ENCODE measurements at regions not wholly inside any gene's neighbourhood (a gene's known extent, or its start where the extent isn't known, plus 50 kb on each side); places are given as distances from the start of the nearest gene placed in this dataset.

DNA sequence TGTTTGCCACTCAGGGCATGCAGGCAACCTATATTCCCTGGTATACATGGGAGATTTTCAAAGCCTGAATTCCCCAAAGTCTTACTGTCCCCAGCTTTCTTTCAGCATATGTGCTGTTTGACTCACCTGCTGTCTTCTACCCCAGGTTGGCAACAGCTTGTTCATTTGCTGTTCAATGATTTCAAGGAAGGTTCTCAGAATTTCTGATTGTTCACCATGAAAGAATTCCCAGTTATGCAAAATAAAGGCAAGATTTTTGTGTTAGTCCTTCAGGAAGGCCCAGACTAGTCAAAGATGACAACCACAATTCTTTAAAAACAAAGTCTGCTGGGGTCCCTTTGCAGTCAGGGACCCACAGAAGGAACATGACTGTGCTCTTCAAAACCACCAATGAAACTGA is 1057.8 kb upstream of the CDH2 start:
- no peak for DNase-seq (ENCODE audit: low spot score)

DNA sequence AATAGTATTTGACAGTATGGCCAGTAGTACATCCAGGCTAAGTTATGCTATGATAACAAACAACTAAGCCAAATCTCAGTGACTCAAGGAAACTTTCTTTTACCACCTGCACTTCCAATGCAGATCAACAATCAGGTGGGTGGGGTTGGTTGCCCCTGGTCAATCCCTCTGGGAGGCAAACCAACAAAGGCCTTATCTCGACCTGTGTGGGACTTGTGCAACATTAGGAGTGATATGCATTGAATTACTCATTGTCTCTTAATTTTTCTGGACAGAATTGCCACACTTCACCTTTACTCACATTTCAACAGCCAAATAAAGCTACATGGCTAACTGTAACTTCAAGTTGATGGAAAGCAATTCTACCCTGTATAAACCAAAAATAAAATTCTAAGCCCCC is 1049.3 kb upstream of the CDH2 start:
- no peak for DNase-seq (ENCODE audit: low spot score)

DNA sequence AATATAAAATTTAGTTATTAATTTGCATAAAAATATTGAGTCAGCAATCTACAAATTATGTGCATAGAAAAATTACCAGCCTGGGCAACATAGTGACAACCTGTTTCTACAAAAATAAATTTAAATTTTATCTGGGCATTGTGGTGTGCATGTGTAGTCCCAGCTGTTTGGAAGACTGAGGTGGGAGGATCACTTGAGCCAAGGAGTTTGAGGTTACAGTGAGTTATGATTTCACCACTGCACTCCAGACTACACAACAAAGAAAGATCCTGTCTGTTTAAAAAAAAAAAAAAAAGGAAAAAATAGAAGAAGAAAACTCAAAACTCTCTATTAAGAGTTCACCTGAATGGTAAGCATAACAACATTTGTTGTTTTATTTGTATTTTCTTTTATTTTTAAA is 1048.4 kb upstream of the CDH2 start:
- no peak for DNase-seq (ENCODE audit: low spot score)

DNA sequence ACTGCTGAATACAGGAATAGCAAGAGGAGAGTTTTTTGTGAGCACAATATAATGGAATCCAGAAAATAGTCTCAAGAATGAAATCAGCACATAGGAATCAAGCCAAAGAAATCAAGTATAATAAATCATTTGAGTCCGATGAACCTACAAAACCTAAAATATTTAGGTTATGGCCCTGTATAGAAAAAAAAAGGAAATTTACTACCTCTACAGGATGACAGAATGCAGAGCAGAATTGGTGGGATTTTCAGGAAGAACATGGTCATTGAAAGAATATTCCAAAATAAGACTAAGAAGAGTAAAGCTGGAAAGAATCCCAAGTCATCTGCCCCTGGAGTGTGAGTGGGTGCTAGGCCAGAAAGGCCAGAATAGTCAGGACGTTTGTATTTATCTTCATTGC is 1041.2 kb upstream of the CDH2 start:
- no peak for DNase-seq (ENCODE audit: low spot score)

DNA sequence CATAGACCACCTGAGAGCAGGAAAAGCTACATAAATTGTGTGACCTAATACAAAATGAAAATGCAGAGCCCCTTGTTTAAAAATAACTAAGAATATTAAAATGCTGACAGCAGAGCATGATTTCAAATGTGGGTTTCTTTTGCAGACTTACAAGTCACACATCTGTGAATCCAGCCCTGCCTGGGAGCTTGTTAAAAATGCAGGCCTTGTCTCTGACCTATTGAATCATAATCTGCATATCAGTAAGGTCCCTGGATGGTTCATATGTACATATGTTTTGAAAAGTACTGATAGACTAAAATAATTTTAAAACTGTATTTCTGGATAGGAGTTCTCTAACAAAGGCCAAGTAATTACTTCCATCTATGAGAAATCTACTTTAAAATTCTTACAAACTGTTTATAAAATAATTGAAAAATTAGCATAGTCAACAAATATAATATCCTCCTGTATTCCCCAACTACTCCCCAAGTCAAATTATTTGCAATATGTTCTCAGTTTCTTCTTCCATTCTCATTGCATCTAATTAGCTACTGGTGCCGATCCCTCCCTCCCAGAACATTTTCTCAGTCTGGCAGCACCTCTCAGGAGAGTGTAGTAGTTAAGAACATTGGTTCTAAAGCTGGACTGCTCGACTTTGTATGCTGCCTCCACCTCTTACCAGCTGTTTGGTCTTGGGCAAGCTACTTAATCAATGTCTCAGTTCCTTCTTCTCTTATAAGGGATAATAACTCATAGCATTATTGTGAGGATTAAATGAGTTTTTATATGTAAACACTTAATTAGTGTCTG is 1040.4 kb upstream of the CDH2 start:
- DNase-seq (ENCODE audit: low spot score): no peak

- no peak for DNase-seq (ENCODE audit: low spot score)
Observed at GRCh38 chr18:29198834-29199233, 1021.9 kb upstream of the CDH2 start.

DNA sequence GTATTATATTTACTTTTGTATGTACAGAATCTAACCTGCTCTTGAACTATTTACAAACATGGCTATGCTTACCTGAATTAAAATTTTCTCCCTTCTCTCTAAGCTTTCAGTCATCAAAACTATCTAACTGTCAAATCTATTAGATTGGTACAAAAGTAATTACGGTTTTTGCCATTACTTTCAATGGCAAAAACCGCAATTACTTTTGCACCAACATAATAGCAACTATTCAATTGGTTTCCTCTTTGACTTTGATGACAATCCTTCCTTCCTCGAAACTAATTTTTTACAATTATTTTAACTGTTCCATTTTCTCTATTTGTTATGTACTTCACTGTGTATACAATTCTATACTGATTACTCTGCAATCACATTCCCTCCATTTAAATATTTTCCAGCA is 1019.4 kb upstream of the CDH2 start:
- no peak for DNase-seq (ENCODE audit: low spot score)

DNA sequence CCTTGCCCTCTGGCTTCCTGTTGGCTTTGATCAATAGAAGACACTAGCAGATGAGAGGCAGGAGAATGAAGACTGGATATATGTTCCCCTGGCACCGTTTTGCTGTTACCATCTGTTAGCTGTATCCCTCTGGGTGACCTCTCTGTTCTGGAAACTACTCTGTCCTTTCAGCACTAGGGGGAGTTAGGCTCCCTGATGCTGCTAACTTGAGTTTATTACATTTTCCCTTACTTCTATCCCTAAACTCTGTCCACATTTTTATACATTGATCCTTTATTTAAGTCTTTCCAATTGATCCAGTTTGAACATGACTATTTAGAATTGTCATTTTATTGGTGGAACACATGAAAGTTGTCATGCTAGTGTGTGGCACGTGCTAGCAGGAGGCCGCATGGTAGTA is 1014.3 kb upstream of the CDH2 start:
- DNase-seq (ENCODE audit: low spot score): no peak

GRCh38 chr18:29188760-29189159 is 1011.8 kb upstream of the CDH2 start:
- no peak for DNase-seq (ENCODE audit: low spot score)

DNA sequence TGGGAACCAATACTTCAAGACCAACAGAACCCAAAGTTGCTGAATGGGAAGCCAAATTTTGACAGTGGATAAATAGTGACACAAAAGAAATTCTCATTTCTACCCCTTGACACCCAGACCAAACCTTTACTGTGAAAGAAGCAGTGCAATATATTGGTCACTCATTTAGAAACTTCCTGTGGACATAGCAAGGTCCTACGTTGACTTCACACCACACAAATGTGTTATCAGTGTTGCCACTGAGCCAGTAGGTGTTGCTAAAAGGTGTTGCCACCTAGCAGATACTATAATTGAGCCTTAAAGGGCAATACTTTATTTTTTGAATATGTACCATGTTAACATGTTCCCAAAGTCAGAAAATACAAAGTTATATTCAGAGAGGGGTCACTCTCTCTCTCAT is 1008.9 kb upstream of the CDH2 start:
- no peak for DNase-seq (ENCODE audit: low spot score)

GRCh38 chr18:29184654-29185053 is 1007.7 kb upstream of the CDH2 start:
- DNase-seq (ENCODE audit: low spot score): no peak

GRCh38 chr18:29181151-29181901 is 1004.4 kb upstream of the CDH2 start:
- peak; percentile 28 for DNase-seq (ENCODE audit: low spot score)

GRCh38 chr18:29176681-29177080 is 999.8 kb upstream of the CDH2 start:
- DNase-seq (ENCODE audit: low spot score): no peak

DNA sequence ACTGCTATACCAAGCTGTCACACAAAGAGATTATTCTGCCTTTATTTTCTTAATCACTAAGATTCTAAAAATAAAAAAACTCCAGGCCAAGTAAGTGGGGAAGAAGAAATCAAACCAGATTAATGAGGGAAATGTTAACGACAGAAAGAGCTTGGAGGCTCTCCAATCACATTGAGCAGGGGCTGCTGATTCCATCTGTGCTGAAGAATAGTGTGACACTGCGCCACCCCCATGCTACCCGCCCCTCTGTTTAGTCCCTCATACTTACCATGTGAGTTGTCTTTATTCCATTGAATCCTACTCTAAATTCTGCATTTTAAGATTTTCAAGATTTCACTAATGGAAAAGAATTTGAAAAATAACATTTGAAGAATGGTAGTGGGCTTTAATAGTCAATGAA is 998.0 kb upstream of the CDH2 start:
- peak; percentile 24 for DNase-seq (ENCODE audit: low spot score)

GRCh38 chr18:29172756-29173067 is 995.8 kb upstream of the CDH2 start:
- DNase-seq (ENCODE audit: low spot score): no peak

DNA sequence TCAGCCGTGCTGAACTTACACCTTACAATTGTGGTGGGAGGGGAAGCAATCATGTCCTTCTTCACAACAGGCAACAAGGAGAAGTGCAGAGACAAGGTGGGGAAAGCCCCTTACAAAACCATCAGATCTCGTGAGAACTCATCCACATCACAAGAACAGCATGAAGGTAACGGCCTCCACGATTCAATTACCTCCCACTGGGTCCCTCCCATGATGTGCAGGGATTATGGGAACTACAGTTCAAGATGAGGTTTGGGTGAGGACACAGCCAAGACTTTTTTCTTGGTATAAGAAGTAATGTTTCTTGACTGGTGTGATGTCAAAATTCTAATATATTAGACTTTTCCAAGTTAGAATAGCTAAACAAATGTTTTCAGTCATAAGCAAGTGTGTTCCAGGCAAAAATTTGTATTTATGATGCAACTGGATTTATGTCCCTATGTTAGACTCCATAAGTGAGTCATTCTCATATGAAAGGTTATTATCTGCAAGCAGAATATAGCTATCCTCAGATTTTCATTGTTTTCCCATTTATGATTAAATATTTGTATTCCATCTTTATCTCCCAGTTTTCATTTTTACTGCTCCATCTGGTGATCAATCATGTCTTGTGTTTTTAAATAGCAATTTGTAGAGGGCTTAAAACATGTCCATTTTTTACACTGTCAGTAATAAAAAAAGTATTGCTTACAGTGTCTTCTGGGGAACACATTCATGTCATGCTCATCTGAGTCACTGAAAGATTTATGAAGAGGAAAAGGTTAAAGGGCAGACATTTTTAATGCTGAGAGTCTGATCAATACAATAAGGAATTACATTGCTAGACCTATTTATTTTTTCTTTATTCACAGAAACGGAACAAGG is 995.2 kb upstream of the CDH2 start:
- no peak for DNase-seq (ENCODE audit: low spot score)

- DNase-seq (ENCODE audit: low spot score): no peak
Observed at GRCh38 chr18:29169599-29169998, 992.7 kb upstream of the CDH2 start.

DNA sequence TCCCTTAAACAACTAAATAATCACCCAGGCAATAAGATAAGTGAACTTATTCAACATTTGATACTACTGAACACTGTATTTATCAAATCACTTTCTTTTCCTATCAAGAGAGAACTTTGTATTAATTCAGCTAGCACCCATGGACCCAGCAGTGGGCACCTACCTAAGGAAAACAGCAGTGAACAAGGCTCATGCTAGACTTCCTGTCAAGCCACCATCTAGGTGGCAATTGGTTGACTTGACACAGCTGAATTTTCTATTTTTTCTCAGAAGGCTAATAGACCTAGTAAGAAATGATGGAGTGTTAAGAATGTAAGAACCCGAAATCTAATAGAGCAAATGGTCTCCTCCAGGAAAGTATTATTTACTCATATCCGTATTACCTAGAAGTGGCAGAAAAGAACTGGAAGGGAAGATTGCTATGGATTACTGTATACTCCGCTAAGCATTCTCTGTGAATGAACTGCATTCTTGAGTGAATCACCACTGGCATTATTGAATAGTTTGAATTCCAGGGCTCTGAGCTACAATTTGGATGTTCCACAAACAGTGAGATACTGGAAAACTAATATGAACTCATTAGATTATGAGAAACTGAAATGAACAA is 988.2 kb upstream of the CDH2 start:
- DNase-seq (ENCODE audit: low spot score): no peak

DNA sequence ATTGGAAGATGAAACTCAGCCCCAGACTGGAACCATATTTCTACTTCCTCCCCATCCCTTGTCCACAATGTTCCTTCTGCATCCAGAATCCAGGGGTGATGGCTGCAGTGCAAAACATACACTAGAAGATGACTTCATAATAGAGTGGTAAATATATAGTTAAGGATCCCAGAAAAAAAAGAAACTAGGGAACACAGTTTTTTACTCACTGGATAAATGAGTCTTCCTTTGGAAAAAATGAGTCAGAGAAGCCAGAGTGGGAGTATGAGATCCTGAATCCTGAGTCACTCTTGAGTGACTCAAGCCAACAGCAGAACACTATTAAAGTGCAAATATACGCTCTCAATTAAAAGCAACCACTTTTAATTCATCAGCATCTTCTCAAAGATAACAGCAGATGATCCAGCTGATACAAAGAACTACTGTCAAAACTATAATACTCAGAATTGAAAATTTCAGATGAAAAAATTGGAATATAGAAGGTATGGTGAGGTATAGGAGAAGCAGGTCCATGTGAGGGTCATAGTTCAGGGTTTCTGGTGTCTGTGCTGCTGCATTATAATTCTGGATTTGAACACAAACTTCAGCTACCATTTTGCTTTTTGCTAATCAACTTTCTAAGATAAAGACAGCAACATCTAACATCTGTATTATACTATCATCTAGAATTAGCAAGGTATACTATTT is 987.2 kb upstream of the CDH2 start:
- no peak for DNase-seq (ENCODE audit: low spot score)

- no peak for DNase-seq (ENCODE audit: low spot score)
Observed at GRCh38 chr18:29163596-29163995, 986.7 kb upstream of the CDH2 start.

DNA sequence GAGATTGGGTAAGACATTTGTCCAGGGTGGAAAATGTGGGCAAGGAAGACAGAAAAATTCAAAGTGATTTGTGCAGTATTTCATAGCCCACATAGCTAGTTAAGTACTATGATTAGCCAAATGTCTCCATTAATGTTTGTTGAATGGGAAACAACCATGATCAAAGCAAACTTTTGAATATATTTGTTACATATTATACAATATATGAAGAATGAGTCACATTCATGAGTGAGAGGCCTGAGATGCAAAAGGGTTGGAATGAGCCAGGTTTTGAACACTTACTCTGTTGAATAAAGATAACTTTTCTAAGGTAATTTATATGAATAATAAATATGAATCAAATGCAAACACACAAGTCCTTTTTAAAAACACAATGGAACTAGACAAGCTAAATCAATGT is 984.5 kb upstream of the CDH2 start:
- no peak for DNase-seq (ENCODE audit: low spot score)

GRCh38 chr18:29160170-29160569 is 983.2 kb upstream of the CDH2 start:
- no peak for DNase-seq (ENCODE audit: low spot score)
